Non-pigmented ciliary epithelial cell (primary cell): ENCODE measurements at regions not wholly inside any gene's neighbourhood (a gene's known extent, or its start where the extent isn't known, plus 50 kb on each side); places are given as distances from the start of the nearest gene placed in this dataset.
"Not testable (repeated sequence)": the region's sequence is repeated elsewhere in the genome, so short reads cannot be mapped to it uniquely, and the experiment has no call there.

Experiments
- DNase-seq: peaks from one replicate; pipeline ENCODE4 v3.0.0-alpha.2; 2010; ENCODE audit warnings: low read depth

GRCh38 chr2:58357521-58357920 is 116.4 kb upstream of the FANCL start:
- no peak for DNase-seq

DNA sequence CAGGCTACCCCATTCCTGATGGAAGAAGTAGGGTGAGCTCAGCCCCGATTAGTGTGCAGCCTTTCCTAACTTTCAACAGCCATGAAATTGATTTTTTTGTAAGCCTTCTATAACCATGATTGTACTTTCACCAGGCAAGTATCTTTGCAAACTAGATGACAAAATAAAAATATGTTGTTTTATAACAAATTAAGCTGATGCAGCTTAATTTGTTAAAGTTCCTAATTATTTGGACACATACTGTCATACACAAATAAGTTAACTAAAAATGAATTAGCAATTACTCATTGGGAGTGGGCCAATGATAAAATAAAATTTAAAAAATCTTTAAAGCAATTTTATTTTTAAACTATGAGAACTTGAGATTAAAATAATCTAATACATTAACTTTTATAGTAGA is 113.1 kb upstream of the FANCL start:
- no peak for DNase-seq

DNA sequence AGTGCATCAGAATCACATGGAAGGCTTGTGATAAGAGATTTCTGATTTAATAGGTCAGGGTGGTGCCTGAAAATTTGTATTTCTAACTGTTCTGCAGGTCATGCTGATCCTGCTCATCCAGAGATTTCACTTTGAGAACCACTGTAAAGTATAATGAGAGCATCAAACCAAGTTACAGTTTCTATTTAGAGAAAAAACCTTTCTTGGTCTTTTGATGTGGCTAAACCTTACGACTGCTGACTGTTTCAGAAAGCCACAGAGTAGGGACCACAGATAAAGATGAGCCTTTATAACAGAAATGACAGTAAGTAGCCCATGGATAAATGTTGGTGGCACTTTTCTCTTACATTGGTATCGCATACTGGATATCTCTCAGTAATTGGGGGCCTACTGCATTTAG is 109.4 kb upstream of the FANCL start:
- no peak for DNase-seq

GRCh38 chr2:58347810-58348209 is 106.7 kb upstream of the FANCL start:
- DNase-seq: no peak

DNA sequence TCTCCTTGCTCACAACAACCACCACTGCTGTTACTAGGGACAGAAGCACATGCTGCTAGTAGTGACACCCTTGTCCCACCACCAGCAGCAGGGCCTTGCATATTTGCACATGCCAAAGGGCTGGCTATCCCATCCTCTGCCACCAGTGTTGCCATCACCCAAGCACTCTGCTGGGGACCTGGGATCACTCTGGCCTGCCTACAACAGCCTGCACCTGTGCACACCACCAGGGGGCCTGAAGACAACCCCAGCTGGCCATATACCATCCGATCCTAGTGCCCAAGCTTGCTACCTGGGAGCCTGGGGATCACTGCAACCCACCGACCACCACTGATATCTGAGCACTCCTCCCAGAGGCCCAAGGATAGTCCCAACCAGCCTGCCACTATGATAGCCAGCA is 99.9 kb upstream of the FANCL start:
- DNase-seq: no peak

- no peak for DNase-seq
Observed at GRCh38 chr2:58339548-58340243, 98.6 kb upstream of the FANCL start.

DNA sequence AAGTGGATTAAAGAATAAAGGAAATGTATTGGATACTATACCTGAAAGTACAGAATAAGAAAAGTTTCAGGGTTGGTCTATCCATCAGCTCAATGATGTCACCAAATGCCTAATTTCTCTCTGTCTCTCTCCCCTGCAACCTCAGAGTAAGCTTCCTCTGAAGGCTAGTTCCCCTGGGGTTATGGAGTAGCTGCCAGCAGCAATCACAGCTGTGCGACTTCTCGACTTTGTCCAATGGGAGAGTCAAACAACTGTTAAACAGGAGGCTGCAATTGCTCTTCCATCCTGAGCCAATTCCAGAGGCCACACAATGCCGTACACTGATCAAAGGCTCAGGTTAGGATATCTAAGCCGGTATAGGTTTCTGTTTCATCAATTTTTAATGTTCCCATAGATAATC is 95.3 kb upstream of the FANCL start:
- no peak for DNase-seq

DNA sequence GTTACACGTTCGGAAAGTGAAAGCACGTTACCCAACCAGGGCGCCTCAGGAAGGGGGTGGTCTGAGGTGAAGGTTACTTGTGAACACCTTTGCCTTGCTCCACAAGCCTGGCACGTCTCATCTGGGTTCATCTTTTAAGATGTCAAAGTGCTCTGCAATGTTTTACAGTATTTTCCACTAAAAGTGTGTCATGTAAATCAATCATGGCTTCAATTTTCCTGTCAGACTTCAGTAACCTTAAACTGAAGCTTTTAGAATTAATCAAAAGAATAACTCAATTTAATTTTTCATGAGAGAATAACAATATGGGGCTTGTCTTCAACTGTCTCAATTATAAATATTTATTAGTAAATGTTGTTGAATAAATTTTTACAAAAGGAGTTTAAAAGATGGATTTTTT is 93.3 kb upstream of the FANCL start:
- DNase-seq: no peak

- not testable (repeated sequence) for DNase-seq
Observed at GRCh38 chr2:58325296-58325895, 84.3 kb upstream of the FANCL start.

DNA sequence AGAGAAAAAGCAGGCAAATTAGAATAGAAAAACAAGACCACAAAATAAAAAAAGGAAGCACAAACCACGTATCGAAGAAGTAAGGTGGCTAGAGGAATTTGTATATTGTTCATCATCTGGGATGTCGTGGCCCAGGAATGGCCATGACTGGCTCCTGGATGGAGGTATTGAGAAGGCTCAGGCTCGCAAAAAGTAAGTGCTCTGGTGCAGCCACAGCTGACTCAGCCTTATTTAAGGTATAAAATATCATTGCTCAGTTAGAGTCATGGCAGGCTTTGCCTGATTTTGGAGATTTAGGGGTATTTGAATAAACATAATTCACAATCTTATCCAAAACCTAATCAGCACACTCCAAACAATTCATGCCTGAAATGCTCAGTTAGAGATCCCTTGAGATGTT is 78.4 kb upstream of the FANCL start:
- no peak for DNase-seq

- DNase-seq: not testable (repeated sequence)
Observed at GRCh38 chr2:58318949-58319348, 77.8 kb upstream of the FANCL start.

GRCh38 chr2:58313926-58314325 is 72.8 kb upstream of the FANCL start:
- no peak for DNase-seq

DNA sequence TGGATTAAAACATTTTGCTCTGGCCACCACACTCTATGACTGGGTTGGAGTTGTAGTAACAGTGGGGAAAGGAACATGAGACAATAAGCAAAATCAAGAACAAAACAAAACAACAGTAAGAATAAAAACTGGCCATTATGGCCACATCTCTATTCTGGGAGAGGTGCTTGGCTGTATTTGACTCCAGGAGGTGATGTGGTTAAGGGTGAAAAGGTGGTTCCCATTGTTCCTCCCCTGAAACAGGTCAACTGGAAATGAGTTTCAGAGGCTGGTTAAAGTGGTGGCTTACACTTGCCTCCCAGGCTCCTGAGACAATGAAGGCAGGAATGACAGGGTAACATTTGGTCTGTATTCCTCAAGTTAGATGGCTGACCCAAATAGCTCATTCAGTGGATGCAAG is 67.3 kb upstream of the FANCL start:
- DNase-seq: no peak

DNA sequence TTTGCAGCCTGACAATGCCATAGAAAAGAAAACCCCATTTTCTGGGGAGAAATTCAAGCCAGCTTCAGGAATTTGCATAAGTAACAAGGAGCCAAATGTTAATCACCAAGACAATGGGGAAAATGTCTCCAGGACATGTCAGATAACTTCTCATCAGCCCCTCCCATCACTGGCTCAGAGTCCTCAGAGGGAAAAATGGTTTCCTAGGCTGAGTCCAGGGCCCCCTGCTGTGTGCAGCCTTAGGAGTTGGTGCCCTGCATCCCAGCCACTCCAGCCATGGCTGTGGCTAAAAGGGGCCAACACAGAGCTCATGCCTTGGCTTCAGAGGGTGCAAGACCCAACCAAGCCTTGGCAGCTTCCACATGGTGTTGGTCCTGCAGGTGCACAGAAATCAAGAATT is 63.7 kb upstream of the FANCL start:
- DNase-seq: no peak

DNA sequence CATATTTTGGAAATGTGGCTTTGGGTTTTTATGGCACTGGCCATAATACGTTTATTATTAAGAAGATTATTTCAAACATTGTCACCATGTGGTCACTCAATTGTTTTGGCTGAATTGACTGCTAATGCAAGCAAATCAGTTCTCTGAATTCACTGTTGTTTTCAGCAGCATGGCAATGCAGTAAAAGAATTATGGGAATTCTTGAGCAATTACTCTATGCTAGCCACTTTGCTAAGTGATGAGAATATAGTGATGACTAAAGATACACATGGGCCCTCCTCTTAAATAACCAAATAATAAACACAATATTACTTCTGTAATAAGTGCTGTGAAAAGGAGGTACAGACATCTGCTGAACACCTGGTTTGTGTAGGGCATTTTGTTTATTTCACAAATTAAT is 58.0 kb upstream of the FANCL start:
- no peak for DNase-seq

DNA sequence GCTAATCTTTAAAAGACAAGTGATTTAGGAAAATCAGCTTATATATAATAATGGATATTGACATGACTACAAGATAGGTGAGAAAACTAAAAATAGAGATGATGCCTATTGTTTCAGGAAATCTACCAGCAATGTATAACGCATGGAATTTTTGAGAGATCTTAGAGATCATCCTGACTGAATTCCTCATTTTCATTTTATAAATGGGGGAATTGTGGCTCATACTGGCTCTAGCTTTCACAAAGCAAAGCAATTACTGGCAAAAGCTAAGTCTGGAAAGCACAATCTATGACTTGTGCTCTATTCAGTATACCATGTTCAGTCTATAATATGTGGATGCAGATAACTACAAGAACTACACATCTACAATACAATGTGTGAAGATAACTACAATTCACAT is 51.9 kb upstream of the FANCL start:
- DNase-seq: no peak

DNA sequence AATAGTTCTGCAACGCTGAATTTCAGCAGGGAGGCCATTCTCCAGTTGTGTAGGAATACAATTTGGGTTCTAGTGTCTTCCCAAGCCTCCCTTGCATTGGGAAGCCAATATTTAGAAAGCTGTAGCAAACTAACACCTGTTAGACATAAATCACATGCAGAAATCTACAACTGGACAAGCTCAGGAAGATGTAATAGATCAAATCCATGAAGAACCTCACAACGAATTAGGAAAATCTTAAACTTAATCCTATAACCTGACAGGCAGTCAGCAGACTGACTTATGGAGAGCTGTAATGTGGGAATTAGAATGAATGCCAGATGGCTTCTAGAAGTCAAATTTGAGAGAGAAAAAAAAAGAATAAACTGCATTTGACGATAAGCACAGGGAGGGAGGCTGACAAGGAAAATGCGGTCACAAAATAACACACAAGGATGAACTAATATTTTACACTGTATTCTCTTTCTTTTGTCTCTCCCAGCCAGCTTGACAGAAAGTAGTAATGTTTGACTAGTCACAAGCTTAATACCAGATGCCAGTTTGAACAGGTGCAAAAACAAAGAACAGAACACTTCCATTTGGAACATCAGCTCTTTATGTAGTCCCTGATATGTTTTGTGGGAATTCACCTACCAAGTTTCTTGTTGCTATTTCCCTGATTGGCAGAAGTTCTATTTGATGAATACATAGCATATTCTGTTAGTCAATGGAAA is 50.8 kb upstream of the FANCL start:
- no peak for DNase-seq
